HCT116 (cell line): ENCODE measurements at regions not wholly inside any gene's neighbourhood (a gene's known extent, or its start where the extent isn't known, plus 50 kb on each side); places are given as distances from the start of the nearest gene placed in this dataset.
"Not testable (repeated sequence)": the region's sequence is repeated elsewhere in the genome, so short reads cannot be mapped to it uniquely, and the experiment has no call there.

Experiments used
- ATAC-seq: fragments of 200-7000 bp; cut with Tn5 transposase; 2 replicates; pipeline ENCODE4 v1.9.1; 2020; ENCODE audit warnings: mild to moderate bottlenecking, moderate library complexity
- BruUV-seq: library from RNA; stranded (reverse); fragments of 400-500 nt; replicated peaks from 2 replicates; lab custom pipeline; 2021; lab: Mats Ljungman, UMichigan
- CTCF ChIA-PET: fragments of 300-600 bp; sonication (Branson Sonifier 250); formaldehyde crosslinking; loops from one replicate; lab custom pipeline; 2021; ENCODE audit warnings: antibody characterized with exemption; lab: Charles Lee
- POLR2A ChIA-PET: fragments of 300-600, 350-600 bp; sonication (Branson Sonifier 250); formaldehyde crosslinking; loops from one replicate; lab custom pipeline; 2021; ENCODE audit warnings: antibody characterized with exemption; lab: Charles Lee
- RAD21 ChIA-PET, 2 experiments: fragments of 300-600 bp; sonication (Branson Sonifier 250); formaldehyde crosslinking; loops; one replicate each; lab custom pipeline; 2023; ENCODE audit warnings: low total read pairs in 2 of 2; ENCODE audit not compliant: uncharacterized antibody in 2 of 2, unreplicated experiment in 2 of 2, low non-redundant PET in 1 of 2; lab: Charles Lee
- DNase-seq: peaks from one replicate; pipeline ENCODE4 v3.0.0-alpha.2; 2010; ENCODE audit warnings: low read depth, low spot score
- H2AFZ ChIP-seq: fragments of 200-600 bp; shearing (Covaris generic), sonication (generic); 2 replicates; pipeline ENCODE4 v1.6.1; 2017; ENCODE audit warnings: low read depth, mixed run types, mixed read lengths, antibody characterized with exemption, low read length; ENCODE audit not compliant: poor library complexity, severe bottlenecking
- H3K27ac ChIP-seq: 2 replicates; pipeline ENCODE4 v1.5.1; 2012; ENCODE audit warnings: low read depth, low read length
- H3K27me3 ChIP-seq: fragments of 200-600 bp; sonication (generic); 2 replicates; pipeline ENCODE4 v1.6.1; 2016; ENCODE audit warnings: mixed run types, low read length, mixed read lengths; ENCODE audit not compliant: insufficient read depth
- H3K36me3 ChIP-seq, 2 experiments: fragments of 200-500 bp in 1 of 2; fragments of 200-600 bp in 1 of 2; sonication (Bioruptor generic) in 1 of 2; sonication (generic) in 1 of 2; 2 replicates each; pipeline versions ENCODE4 v1.5.1 to v1.6.1; 2014 to 2016; ENCODE audit warnings: low read length in 2 of 2, inconsistent platforms in 1 of 2, mixed read lengths in 1 of 2, mixed run types in 1 of 2; ENCODE audit not compliant: insufficient read depth in 2 of 2, control insufficient read depth in 1 of 2
- H3K4me1 ChIP-seq, 2 experiments: fragments of 200-600 bp in 1 of 2; sonication (generic) in 1 of 2; 2 replicates each; pipeline versions ENCODE4 v1.5.1 to v1.6.1; 2012 to 2017; ENCODE audit warnings: low read length in 2 of 2, inconsistent platforms in 1 of 2, mild to moderate bottlenecking in 1 of 2, mixed read lengths in 1 of 2, mixed run types in 1 of 2, moderate library complexity in 1 of 2; ENCODE audit not compliant: insufficient read depth in 2 of 2, control insufficient read depth in 1 of 2
- H3K4me2 ChIP-seq: fragments of 200-600 bp; sonication (generic); 2 replicates; pipeline ENCODE4 v1.6.1; 2017; ENCODE audit warnings: mixed run types, low read length, mixed read lengths
- H3K4me3 ChIP-seq, 2 experiments: fragments of 200-600 bp in 1 of 2; sonication (generic) in 1 of 2; replicated peaks in 1 of 2; 2 replicates each; pipeline ENCODE4 v1.5.1; 2011 to 2016; ENCODE audit warnings: low read length in 2 of 2, control low read depth in 1 of 2, low read depth in 1 of 2, mild to moderate bottlenecking in 1 of 2, mixed read lengths in 1 of 2, mixed run types in 1 of 2
- H3K79me2 ChIP-seq: fragments of 200-600 bp; sonication (generic); 2 replicates; pipeline ENCODE4 v1.6.1; 2017; ENCODE audit warnings: mild to moderate bottlenecking, mixed run types, low read length, moderate library complexity, mixed read lengths; ENCODE audit not compliant: insufficient read depth
- H3K9ac ChIP-seq: fragments of 200-600 bp; sonication (generic); 2 replicates; pipeline ENCODE4 v1.6.1; 2016; ENCODE audit warnings: low read length, mixed read lengths
- H3K9me2 ChIP-seq: fragments of 200-600 bp; sonication (generic), shearing (Covaris generic); 2 replicates; pipeline ENCODE4 v1.6.1; 2017; ENCODE audit warnings: mixed run types, mild to moderate bottlenecking, moderate library complexity; ENCODE audit not compliant: insufficient read depth
- H3K9me3 ChIP-seq, 2 experiments: fragments of 200-500 bp in 1 of 2; fragments of 200-600 bp in 1 of 2; sonication (Bioruptor generic) in 1 of 2; sonication (generic) in 1 of 2; 2 replicates each; pipeline ENCODE4 v1.6.1; 2014 to 2017; ENCODE audit warnings: low read length in 2 of 2, mixed read lengths in 2 of 2, inconsistent platforms in 1 of 2, low read depth in 1 of 2, mild to moderate bottlenecking in 1 of 2, mixed run types in 1 of 2, moderate library complexity in 1 of 2; ENCODE audit not compliant: control insufficient read depth in 1 of 2, insufficient read depth in 1 of 2
- H4K20me1 ChIP-seq: fragments of 200-600 bp; sonication (generic), shearing (Covaris generic); 2 replicates; pipeline ENCODE4 v1.6.1; 2017; ENCODE audit warnings: mixed run types, mild to moderate bottlenecking, moderate library complexity; ENCODE audit not compliant: insufficient read depth
- CEBPB ChIP-seq: IDR thresholded peaks from 2 replicates; pipeline ENCODE4 v1.6.1; 2012; ENCODE audit warnings: low read depth
- CTCF ChIP-seq, 3 experiments: fragments of 200-600 bp in 1 of 3; sonication (generic) in 1 of 3; IDR thresholded peaks in 2 of 3; conservative IDR thresholded peaks in 1 of 3; 2 replicates each; pipeline ENCODE4 v1.5.1; 2012 to 2017; ENCODE audit warnings: low read depth in 2 of 3, low read length in 2 of 3, antibody characterized with exemption in 1 of 3, borderline replicate concordance in 1 of 3, control low read depth in 1 of 3, mild to moderate bottlenecking in 1 of 3, mixed read lengths in 1 of 3, mixed run types in 1 of 3, moderate library complexity in 1 of 3; ENCODE audit not compliant: insufficient read depth in 1 of 3
- EGR1 ChIP-seq: IDR thresholded peaks from 2 replicates; pipeline ENCODE4 v1.6.1; 2012; ENCODE audit warnings: low read depth
- MAX ChIP-seq: IDR thresholded peaks from 2 replicates; pipeline ENCODE4 v1.6.1; 2012
- YY1 ChIP-seq: IDR thresholded peaks from 2 replicates; pipeline ENCODE4 v1.6.1; 2011; ENCODE audit warnings: low read length, low read depth, moderate library complexity, mild to moderate bottlenecking; ENCODE audit not compliant: insufficient replicate concordance; ENCODE audit errors: extremely low read depth
- ZNF274 ChIP-seq: fragments of 200-500 bp; sonication (Bioruptor generic); IDR thresholded peaks from 2 replicates; pipeline ENCODE4 v1.6.1; 2014; ENCODE audit warnings: mild to moderate bottlenecking, low read depth, low read length, inconsistent platforms
- intact Hi-C: fragments of 100-400 bp; cut with micrococcal nuclease; formaldehyde crosslinking; loops from 2 replicates; pipeline ENCODE4 v1.10.0; 2022

- no peak overlapping the region for H2AFZ ChIP-seq
- POLR2A ChIA-PET, result no interaction called here
- no peaks in the 10 kb centered on the region for H3K9me2 ChIP-seq
- no peaks in the 10 kb centered on the region for H3K9me3 ChIP-seq
- BruUV-seq, result no TSS peak
- intact Hi-C loops, result no loop called here
- no peak for DNase-seq
- no peak overlapping the region for H3K4me3 ChIP-seq
- no peaks in the 10 kb centered on the region for H3K4me1 ChIP-seq
- H3K9ac ChIP-seq, result no peak overlapping the region
- H4K20me1 ChIP-seq, result no peaks in the 10 kb centered on the region
- no peaks in the 10 kb centered on the region for H3K27me3 ChIP-seq
- CTCF ChIA-PET, result no interaction called here
- no peak for ATAC-seq
- no peaks in the 10 kb centered on the region for H3K79me2 ChIP-seq
- RAD21 ChIA-PET, result no interaction called here
- no peaks in the 10 kb centered on the region for H3K36me3 ChIP-seq
- no peak for TF ChIP-seq EGR1
- TF ChIP-seq, all 23 proteins: peak for 0
- H3K4me2 ChIP-seq, result no peak overlapping the region
- no peak overlapping the region for H3K27ac ChIP-seq
Observed at GRCh38 chr5:34556509-34556782, 99.7 kb upstream of the RAI14 start.

GRCh38 chr5:34561581-34561980 is 94.5 kb upstream of the RAI14 start:
- H3K9ac ChIP-seq, H4K20me1 ChIP-seq, intact Hi-C loops, DNase-seq, H2AFZ ChIP-seq, RAD21 ChIA-PET, H3K27ac ChIP-seq, H3K27me3 ChIP-seq, H3K79me2 ChIP-seq, BruUV-seq, CTCF ChIA-PET, H3K4me3 ChIP-seq, H3K9me3 ChIP-seq, H3K36me3 ChIP-seq, ATAC-seq, H3K4me1 ChIP-seq, H3K9me2 ChIP-seq, POLR2A ChIA-PET, H3K4me2 ChIP-seq: not testable (repeated sequence)

- no peak for TF ChIP-seq CEBPB
- no peak for TF ChIP-seq YY1
- no peak for TF ChIP-seq CTCF (IDR thresholded peaks at IDR 0.05 in 2 of 3, conservative IDR thresholded peaks at IDR 0.05 in 1 of 3; ENCODE audit: borderline replicate concordance in 1 of 3, insufficient read depth in 1 of 3, low read depth in 2 of 3, low read length in 2 of 3)
- TF ChIP-seq ZNF274, result no peak
- no peak for TF ChIP-seq MAX
- DNase-seq, result no peak
- Histone ChIP-seq H3K27me3 (no peaks in the 10 kb centered on the region), H3K9me3 (no peaks in the 10 kb centered on the region), H2AFZ (no peak overlapping the region), H3K9ac (no peak overlapping the region), H3K4me3 (no peak overlapping the region), H3K4me1 (no peaks in the 10 kb centered on the region), H3K27ac (no peak overlapping the region), H3K36me3 (no peaks in the 10 kb centered on the region), H3K9me2 (no peaks in the 10 kb centered on the region), H4K20me1 (no peaks in the 10 kb centered on the region), H3K4me2 (no peak overlapping the region), H3K79me2 (no peaks in the 10 kb centered on the region)
- BruUV-seq, result no TSS peak
- intact Hi-C loops, result no loop called here
- ChIA-PET RAD21 (no interaction called here), CTCF (no interaction called here), POLR2A (no interaction called here)
- no peak for ATAC-seq
Observed at GRCh38 chr5:34562791-34563190, 93.3 kb upstream of the RAI14 start.
